Mucosa of descending colon (tissue), 3 donors: ENCODE measurements at regions not wholly inside any gene's neighbourhood (a gene's known extent, or its start where the extent isn't known, plus 50 kb on each side); places are given as distances from the start of the nearest gene placed in this dataset.

Experiments used
- ATAC-seq: fragments of 200-7000 bp; cut with Tn5 transposase; one replicate; pipeline ENCODE4 v1.9.1; 2020; ENCODE audit warnings: mild to moderate bottlenecking, moderate library complexity
- DNase-seq, 3 donors: peaks; one replicate each; pipeline ENCODE4 v3.0.0-alpha.2; 2020
- H3K36me3 ChIP-seq: fragments of 200-600 bp; one replicate; pipeline ENCODE4 v1.8.0; 2021; ENCODE audit warnings: low read depth, mild to moderate bottlenecking
- H3K4me1 ChIP-seq: fragments of 200-600 bp; one replicate; pipeline ENCODE4 v1.8.0; 2021; ENCODE audit warnings: low read depth, mild to moderate bottlenecking
- H3K4me3 ChIP-seq: fragments of 200-600 bp; one replicate; pipeline ENCODE4 v1.8.0; 2021; ENCODE audit warnings: mild to moderate bottlenecking
- H3K9me3 ChIP-seq: fragments of 200-600 bp; one replicate; pipeline ENCODE4 v1.8.0; 2021; ENCODE audit warnings: mild to moderate bottlenecking
- CTCF ChIP-seq: fragments of 200-600 bp; IDR thresholded peaks from one replicate; pipeline ENCODE4 v1.8.0; 2022; ENCODE audit warnings: antibody characterized with exemption, mild to moderate bottlenecking
- intact Hi-C, 2 donors: fragments of 100-400 bp; cut with DNase I in 1 of 2; cut with micrococcal nuclease in 1 of 2; formaldehyde crosslinking; loops; one replicate each; pipeline versions ENCODE4 v1.11.0 to v1.11.1; 2022; cut with DNase I, micrococcal nuclease
- donor health status: DM: no; HTN: no; CAD: no; lungs with moderate emphysema.
- donor health status: DM: no; HTN: no; CAD: no.
- donor health status: DM: no; HTN: yes; CAD: no.

GRCh38 chr6:144768551-144769075 is 483.5 kb downstream of the UTRN start:
- Histone ChIP-seq H3K9me3 (no peaks in the 10 kb centered on the region), H3K36me3 (no peaks in the 10 kb centered on the region), H3K4me3 (no peak overlapping the region), H3K4me1 (no peaks in the 10 kb centered on the region)
- ATAC-seq: no peak
- TF ChIP-seq CTCF: no peak
- no peak for DNase-seq
- intact Hi-C loops: no loop called here

- intact Hi-C loops: no loop called here
- DNase-seq: no peak
- Histone ChIP-seq H3K4me1 (no peaks in the 10 kb centered on the region), H3K4me3 (no peak overlapping the region), H3K9me3 (no peaks in the 10 kb centered on the region), H3K36me3 (no peaks in the 10 kb centered on the region)
- TF ChIP-seq CTCF: no peak
- no peak for ATAC-seq
Observed at GRCh38 chr6:144769142-144769541, 484.0 kb downstream of the UTRN start.

- Histone ChIP-seq H3K4me1 (no peaks in the 10 kb centered on the region), H3K9me3 (no peaks in the 10 kb centered on the region), H3K4me3 (no peak overlapping the region), H3K36me3 (no peaks in the 10 kb centered on the region)
- peak; percentile 78 for ATAC-seq
- intact Hi-C loops: no loop called here
- no peak for TF ChIP-seq CTCF
- no peak for DNase-seq
Observed at GRCh38 chr6:144776031-144776819, 491.1 kb downstream of the UTRN start.

GRCh38 chr6:144777249-144777648 is 492.1 kb downstream of the UTRN start:
- H3K4me1 ChIP-seq: no peaks in the 10 kb centered on the region
- intact Hi-C loops: no loop called here

GRCh38 chr6:144778056-144778455 is 492.9 kb downstream of the UTRN start:
- no peaks in the 10 kb centered on the region for H3K36me3 ChIP-seq
- DNase-seq (no peak), ATAC-seq (no peak)
- H3K9me3 ChIP-seq: no peaks in the 10 kb centered on the region
- H3K4me3 ChIP-seq: no peak overlapping the region
- intact Hi-C loops: no loop called here
- H3K4me1 ChIP-seq: no peaks in the 10 kb centered on the region
- no peak for TF ChIP-seq CTCF

More at GRCh38 chr6:144777249-144777648, 492.1 kb downstream of the UTRN start:
- TF ChIP-seq CTCF: no peak
- H3K9me3 ChIP-seq: no peaks in the 10 kb centered on the region
- H3K36me3 ChIP-seq: no peaks in the 10 kb centered on the region
- DNase-seq (no peak), ATAC-seq (no peak)
- H3K4me3 ChIP-seq: no peak overlapping the region
